GM12875 (cell line): ENCODE measurements at regions not wholly inside any gene's neighbourhood (a gene's known extent, or its start where the extent isn't known, plus 50 kb on each side); places are given as distances from the start of the nearest gene placed in this dataset.

ENCODE experiments used
- H3K4me3 ChIP-seq: one replicate; pipeline ENCODE4 v1.5.1; 2011; ENCODE audit warnings: low read depth, low read length, control low read depth
- TF ChIP-seq, protein P1 (sequence below): IDR thresholded peaks from 2 replicates; pipeline ENCODE4 v1.5.1; 2011; ENCODE audit warnings: low read depth, mild to moderate bottlenecking, control low read depth, inconsistent platforms, low read length, moderate library complexity, borderline replicate concordance; ENCODE audit not compliant: insufficient read depth

DNA sequence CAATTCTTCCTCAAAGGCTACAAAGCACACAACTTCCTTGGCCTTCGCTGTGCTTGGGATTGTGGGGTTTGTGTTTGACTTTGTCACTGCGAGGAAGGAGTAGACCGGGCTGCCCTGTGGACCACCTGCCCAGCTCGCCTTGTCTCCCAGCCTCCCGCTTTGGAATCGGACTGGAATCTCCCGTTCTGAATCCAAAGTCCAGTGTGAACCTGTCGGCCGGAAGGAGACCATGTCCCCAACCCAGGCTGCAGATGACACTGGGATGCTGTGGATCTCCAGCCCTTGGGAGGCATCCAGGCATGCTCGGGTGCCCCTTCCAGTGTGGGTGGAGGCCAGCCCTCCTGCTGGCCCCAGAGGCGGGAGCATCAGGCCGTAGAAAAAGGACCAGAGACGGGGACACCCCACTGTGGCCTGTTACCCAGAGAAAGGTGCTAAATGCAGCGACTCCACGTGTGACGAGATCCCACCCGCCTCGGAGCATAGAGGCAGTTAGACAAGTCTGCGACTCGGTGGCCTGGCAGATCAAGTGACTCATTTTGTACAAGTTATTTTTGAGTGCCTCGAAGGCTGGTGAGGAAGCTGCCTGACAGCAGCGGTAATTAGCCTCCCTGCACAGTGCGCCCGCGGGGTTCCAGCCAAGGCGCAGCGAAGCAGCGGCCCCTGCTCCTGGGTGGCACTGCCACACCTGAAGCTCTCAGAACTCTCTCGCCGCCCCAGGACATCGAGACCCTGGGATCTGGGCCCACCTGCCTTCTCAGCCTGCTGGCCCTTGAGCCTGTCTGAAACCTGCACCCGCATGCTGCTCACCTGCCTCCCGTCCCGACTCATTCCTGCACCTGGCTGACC lies 57.5 kb downstream of the ADRA2C start:
- H3K4me3 ChIP-seq, result no peak overlapping the region

DNA sequence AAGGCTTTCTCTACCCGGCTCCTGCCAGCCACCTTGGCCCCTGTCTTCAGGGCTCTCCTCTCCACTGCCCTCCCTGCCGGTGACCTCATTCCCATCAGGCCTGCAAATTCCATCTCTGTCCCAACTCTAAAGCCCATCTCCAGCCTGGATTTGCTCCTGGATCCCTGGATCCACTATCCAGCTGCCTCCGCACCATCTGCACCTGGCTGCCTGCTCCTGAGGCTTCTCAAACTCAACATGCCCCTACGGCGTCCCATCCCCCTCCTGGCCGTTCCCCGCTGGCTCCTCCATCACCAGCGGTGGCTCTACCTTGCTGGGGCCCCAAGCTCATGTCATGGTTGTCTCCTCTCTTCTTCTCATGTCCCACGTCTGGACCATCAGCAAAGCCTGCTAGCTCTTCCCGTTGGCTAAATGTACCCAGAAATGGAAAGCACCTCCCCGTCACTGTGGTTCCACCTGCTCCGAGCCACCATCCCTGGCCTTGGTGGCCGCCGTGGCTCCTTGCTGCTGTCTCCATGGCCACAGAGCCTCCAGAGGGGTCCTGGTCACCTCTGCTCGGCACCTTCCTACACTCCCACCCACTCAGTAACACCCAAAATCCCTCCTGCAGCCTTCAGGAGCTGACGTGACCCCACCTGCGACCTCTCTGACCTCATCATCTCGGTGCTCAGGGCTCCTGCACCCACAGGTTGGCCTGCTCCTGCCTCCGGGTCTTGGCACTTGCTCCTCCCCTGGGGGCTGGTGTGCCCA lies 58.5 kb downstream of the ADRA2C start:
- TF ChIP-seq, protein P1, sequence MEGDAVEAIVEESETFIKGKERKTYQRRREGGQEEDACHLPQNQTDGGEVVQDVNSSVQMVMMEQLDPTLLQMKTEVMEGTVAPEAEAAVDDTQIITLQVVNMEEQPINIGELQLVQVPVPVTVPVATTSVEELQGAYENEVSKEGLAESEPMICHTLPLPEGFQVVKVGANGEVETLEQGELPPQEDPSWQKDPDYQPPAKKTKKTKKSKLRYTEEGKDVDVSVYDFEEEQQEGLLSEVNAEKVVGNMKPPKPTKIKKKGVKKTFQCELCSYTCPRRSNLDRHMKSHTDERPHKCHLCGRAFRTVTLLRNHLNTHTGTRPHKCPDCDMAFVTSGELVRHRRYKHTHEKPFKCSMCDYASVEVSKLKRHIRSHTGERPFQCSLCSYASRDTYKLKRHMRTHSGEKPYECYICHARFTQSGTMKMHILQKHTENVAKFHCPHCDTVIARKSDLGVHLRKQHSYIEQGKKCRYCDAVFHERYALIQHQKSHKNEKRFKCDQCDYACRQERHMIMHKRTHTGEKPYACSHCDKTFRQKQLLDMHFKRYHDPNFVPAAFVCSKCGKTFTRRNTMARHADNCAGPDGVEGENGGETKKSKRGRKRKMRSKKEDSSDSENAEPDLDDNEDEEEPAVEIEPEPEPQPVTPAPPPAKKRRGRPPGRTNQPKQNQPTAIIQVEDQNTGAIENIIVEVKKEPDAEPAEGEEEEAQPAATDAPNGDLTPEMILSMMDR, result no peak
- H3K4me3 ChIP-seq, result no peak overlapping the region

More for the DNA sequence above, 57.5 kb downstream of the ADRA2C start:
- TF ChIP-seq, protein P1, result no peak

DNA sequence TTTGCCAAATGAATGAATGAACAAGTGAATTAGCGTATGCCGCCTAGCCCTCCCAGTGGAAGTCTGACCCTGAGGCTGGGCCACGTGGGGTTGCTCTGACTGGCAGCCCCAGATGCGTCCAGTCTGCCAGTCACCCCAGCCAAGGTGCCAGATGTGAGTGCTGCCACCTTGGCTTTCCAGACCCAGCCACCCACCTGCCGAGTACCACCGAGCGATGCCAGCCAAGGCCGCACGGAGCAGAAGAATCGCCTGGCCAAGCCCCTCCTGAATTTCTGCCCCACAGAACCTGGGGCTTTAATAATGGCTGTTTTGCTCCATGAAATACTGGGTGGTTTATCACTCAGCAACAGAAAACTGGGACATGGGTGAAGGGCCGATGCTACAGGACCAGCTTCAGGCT lies 59.3 kb downstream of the ADRA2C start:
- TF ChIP-seq, protein P1, result no peak
- no peak overlapping the region for H3K4me3 ChIP-seq

DNA sequence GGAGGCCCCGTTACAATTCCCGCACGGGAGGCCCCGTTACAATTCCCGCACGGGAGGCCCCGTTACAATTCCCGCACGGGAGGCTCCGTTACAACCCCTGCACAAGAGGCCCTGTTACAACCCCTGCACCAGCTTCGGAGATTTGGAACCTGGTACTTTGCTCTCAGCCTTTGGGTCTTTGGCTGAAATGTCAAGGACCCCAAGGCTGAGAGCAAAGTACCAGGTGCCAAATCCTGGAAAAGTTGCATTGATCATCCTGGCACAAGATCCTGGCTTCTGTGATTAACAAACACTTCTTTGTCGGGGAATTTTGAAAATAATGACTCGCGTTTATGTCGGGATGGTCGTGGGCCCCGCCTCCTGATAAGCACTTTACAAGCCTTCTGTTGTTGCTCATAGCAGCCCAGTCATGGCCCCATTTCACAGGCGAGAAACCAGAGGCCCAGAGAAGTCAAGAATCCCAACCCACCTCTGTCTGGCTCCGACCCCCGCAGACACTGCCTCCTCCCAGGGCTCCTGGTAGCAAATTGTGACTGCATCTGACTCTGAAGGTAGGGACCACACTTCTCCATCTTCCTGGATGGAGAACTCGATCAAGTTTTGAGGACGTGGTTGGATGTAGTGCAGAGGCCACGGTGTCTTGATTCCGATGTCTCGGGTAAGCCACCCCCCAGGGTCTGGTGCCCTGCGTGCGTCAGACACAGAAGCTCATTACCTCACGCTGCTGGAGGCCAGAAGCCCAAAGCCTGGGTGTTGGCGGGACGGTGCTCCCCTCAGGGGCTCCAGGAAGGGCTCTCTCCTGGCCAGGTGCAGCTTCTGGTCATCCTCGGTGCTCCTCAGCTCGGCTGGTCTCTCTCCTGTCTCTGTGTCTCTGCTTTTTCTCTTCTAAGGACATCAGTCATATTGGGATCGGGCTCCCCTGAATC lies 60.3 kb downstream of the ADRA2C start:
- TF ChIP-seq, protein P1, result no peak
- H3K4me3 ChIP-seq, result no peak overlapping the region

DNA sequence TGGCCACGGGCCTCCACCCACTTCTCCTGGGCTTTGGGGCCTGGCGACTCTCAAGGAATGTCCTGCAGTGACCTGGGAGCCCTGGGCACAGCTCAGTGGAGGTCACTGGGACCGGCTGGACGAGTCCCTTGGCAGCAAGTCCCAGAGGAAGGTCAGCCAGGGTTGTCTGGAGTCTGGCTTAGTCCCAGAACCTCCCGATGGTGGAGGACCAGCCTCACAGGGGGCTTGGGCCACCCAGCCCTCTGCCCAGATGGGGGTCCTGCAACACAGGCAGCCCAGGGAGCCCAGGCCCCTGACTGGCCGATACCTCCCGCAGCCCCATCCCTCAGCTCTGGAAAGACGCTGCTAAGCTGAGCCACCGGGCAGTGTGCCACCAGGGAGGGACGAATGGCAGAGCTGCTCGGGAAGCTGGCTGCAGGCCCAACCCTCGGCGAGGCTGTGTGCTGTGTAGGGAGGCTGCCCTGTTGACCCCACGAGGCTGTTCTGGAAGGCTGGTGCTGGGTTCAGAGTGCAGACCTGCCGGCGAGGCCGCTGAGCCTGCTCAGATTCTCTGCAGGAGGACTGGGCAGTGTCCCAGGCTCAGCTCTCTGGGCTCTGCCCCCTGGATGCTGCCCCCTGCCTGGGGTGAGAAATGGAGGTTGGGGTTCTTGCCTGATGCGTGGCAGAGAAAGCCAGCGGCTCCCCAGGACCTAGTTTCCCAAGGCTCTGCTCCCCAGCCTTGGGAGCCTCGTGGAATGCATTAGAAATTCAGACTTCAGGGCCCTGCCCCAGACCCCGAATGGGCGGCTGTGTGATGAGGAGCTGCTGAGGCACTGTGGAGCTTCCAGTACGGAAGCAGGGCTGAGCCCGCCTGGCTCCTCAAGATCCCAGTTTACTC lies 61.7 kb downstream of the ADRA2C start:
- H3K4me3 ChIP-seq, result no peak overlapping the region
- TF ChIP-seq, protein P1, result no peak

DNA sequence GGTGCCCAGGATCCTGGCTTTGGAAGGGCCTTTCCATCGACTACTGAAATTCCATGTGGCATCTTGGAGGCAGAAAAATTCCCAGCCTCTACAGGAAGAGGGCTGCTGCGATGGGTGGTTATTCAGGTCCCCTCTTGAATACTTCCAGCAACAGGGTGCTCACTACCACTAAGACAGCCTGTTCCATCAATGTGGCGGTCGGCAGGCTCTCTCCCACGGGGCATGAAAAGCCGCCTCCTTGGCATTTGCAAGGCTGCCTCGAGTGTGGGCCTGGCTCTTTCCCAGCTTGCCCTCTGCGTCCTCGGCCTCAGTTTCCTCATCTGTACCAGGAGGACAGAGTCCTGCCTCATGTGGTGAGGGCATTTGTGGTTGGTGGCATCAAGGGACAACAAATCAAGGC lies 62.4 kb downstream of the ADRA2C start:
- no peak overlapping the region for H3K4me3 ChIP-seq
- TF ChIP-seq, protein P1, result no peak
